PC-9 (cell line): ENCODE measurements at regions not wholly inside any gene's neighbourhood (a gene's known extent, or its start where the extent isn't known, plus 50 kb on each side); places are given as distances from the start of the nearest gene placed in this dataset.
"Not testable (repeated sequence)": the region's sequence is repeated elsewhere in the genome, so short reads cannot be mapped to it uniquely, and the experiment has no call there.

ENCODE experiments used
- BruUV-seq: library from RNA; stranded (reverse); fragments of 400-500 nt; replicated peaks from 2 replicates; lab custom pipeline; 2021; lab: Mats Ljungman, UMichigan
- CTCF ChIA-PET: fragments of 300-600 bp; sonication (Branson Sonifier 250); formaldehyde crosslinking; loops from one replicate; lab custom pipeline; 2022; ENCODE audit warnings: antibody characterized with exemption; lab: Charles Lee
- POLR2A ChIA-PET: fragments of 300-600 bp; sonication (Branson Sonifier 250); formaldehyde crosslinking; loops from one replicate; lab custom pipeline; 2022; ENCODE audit warnings: antibody characterized with exemption; ENCODE audit not compliant: unreplicated experiment; lab: Charles Lee
- DNase-seq, 2 experiments: peaks; one replicate each; pipeline versions ENCODE4 v3.0.0 to v3.0.0-alpha.2; 2015 to 2022; ENCODE audit warnings: mixed read lengths in 1 of 2
- H2AFZ ChIP-seq: fragments of 200-600 bp; sonication (generic); 2 replicates; pipeline ENCODE4 v1.8.1; 2017; ENCODE audit warnings: antibody characterized with exemption
- H3F3A ChIP-seq: fragments of 200-600 bp; sonication (generic); 2 replicates; pipeline ENCODE4 v1.8.1; 2017; ENCODE audit warnings: antibody characterized with exemption, mild to moderate bottlenecking, low read depth; ENCODE audit not compliant: insufficient read depth
- H3K27ac ChIP-seq: fragments of 200-600 bp; sonication (generic); 2 replicates; pipeline ENCODE4 v1.6.1; 2016; ENCODE audit warnings: mixed run types
- H3K27me3 ChIP-seq: fragments of 200-600 bp; sonication (generic); 2 replicates; pipeline ENCODE4 v1.6.1; 2016; ENCODE audit warnings: low read depth, mixed run types; ENCODE audit not compliant: insufficient read depth
- H3K36me3 ChIP-seq: fragments of 200-600 bp; sonication (generic); 2 replicates; pipeline ENCODE4 v1.6.1; 2016; ENCODE audit warnings: low read depth, mixed run types
- H3K4me1 ChIP-seq: fragments of 200-600 bp; sonication (generic); replicated peaks from 2 replicates; pipeline ENCODE4 v1.6.1; 2016; ENCODE audit warnings: mixed run types; ENCODE audit not compliant: insufficient read depth
- H3K4me2 ChIP-seq: fragments of 200-600 bp; sonication (generic); 2 replicates; pipeline ENCODE4 v1.6.1; 2017; ENCODE audit warnings: mixed run types
- H3K4me3 ChIP-seq: fragments of 200-600 bp; sonication (generic); 2 replicates; pipeline ENCODE4 v1.6.1; 2016; ENCODE audit warnings: mixed run types
- H3K79me2 ChIP-seq: fragments of 200-600 bp; sonication (generic); 2 replicates; pipeline ENCODE4 v1.6.1; 2017; ENCODE audit warnings: low read depth, mixed run types
- H3K9me2 ChIP-seq: fragments of 200-600 bp; sonication (generic); 2 replicates; pipeline ENCODE4 v1.8.1; 2017; ENCODE audit warnings: mild to moderate bottlenecking; ENCODE audit not compliant: insufficient read depth
- H3K9me3 ChIP-seq: fragments of 200-600 bp; sonication (generic); 2 replicates; pipeline ENCODE4 v1.8.1; 2016; ENCODE audit warnings: low read depth; ENCODE audit not compliant: insufficient read depth
- H4K20me1 ChIP-seq: fragments of 200-600 bp; sonication (generic); 2 replicates; pipeline ENCODE4 v1.8.1; 2017; ENCODE audit not compliant: insufficient read depth
- CTCF ChIP-seq: fragments of 200-600 bp; sonication (generic); conservative IDR thresholded peaks from 2 replicates; pipeline ENCODE4 v1.6.1; 2017; ENCODE audit warnings: mixed run types, antibody characterized with exemption, mild to moderate bottlenecking, moderate library complexity
- EZH2 ChIP-seq: fragments of 200-600 bp; sonication (generic); IDR thresholded peaks from 2 replicates; pipeline ENCODE4 v1.8.0; 2017; ENCODE audit warnings: antibody characterized with exemption, low read depth
- intact Hi-C: fragments of 100-400 bp; cut with micrococcal nuclease; formaldehyde crosslinking; loops from one replicate; pipeline ENCODE4 v1.10.0; 2022; ENCODE audit not compliant: unreplicated experiment

- no peak overlapping the region for H3K4me3 ChIP-seq
- no peak overlapping the region for H3K27ac ChIP-seq
- intact Hi-C loops: no loop called here
- DNase-seq: no peak
- H2AFZ ChIP-seq: no peak overlapping the region
- peaks cover 39% of the 10 kb centered on the region for H3K27me3 ChIP-seq
- TF ChIP-seq CTCF (no peak), EZH2 (no peak)
- H4K20me1 ChIP-seq: no peaks in the 10 kb centered on the region
- no peaks in the 10 kb centered on the region for H3F3A ChIP-seq
- no peaks in the 10 kb centered on the region for H3K9me2 ChIP-seq
- ChIA-PET POLR2A (no interaction called here), CTCF (no interaction called here)
- H3K36me3 ChIP-seq: no peaks in the 10 kb centered on the region
- H3K79me2 ChIP-seq: no peaks in the 10 kb centered on the region
- no TSS peak for BruUV-seq
- no peak overlapping the region for H3K4me2 ChIP-seq
- no peaks in the 10 kb centered on the region for H3K9me3 ChIP-seq
- H3K4me1 ChIP-seq: no peaks in the 10 kb centered on the region
Observed at GRCh38 chr20:40875116-40876085, 153.2 kb upstream of the TOP1 start.

GRCh38 chr20:40878099-40878498 is 150.5 kb upstream of the TOP1 start:
- H3K4me2 ChIP-seq, H3K79me2 ChIP-seq, POLR2A ChIA-PET, H3K4me1 ChIP-seq, H2AFZ ChIP-seq, DNase-seq, H3F3A ChIP-seq, H3K4me3 ChIP-seq, CTCF ChIA-PET, H3K36me3 ChIP-seq, BruUV-seq, intact Hi-C loops, H3K9me2 ChIP-seq, H3K27ac ChIP-seq, H3K9me3 ChIP-seq, H4K20me1 ChIP-seq: not testable (repeated sequence)
- H3K27me3 ChIP-seq: peaks cover 21% of the 10 kb centered on the region

GRCh38 chr20:40880063-40880728 is 148.4 kb upstream of the TOP1 start:
- intact Hi-C loops: no loop called here
- no TSS peak for BruUV-seq
- Histone ChIP-seq H3K4me3 (no peak overlapping the region), H4K20me1 (no peaks in the 10 kb centered on the region), H3K79me2 (no peaks in the 10 kb centered on the region), H2AFZ (no peak overlapping the region), H3K9me2 (no peaks in the 10 kb centered on the region), H3K27ac (no peak overlapping the region), H3K4me2 (no peak overlapping the region), H3K4me1 (no peaks in the 10 kb centered on the region), H3F3A (no peaks in the 10 kb centered on the region), H3K27me3 (peaks cover 17% of the 10 kb centered on the region), H3K9me3 (no peaks in the 10 kb centered on the region), H3K36me3 (no peaks in the 10 kb centered on the region)
- TF ChIP-seq CTCF (no peak), EZH2 (no peak)
- no peak for DNase-seq
- ChIA-PET POLR2A (interaction anchor here (0.5 kb wide), 1 partner anchor 1552 kb away, joined by 7 read pairs; no protein-coding TSS in a partner anchor), CTCF (no interaction called here)
